Stimulated activated CD4-positive, alpha-beta T cell treated with anti-CD3 and anti-CD28 coated beads, Interleukin-4, amount 100 ng/mL, for 24 hours (primary cell): ENCODE measurements at regions not wholly inside any gene's neighbourhood (a gene's known extent, or its start where the extent isn't known, plus 50 kb on each side); places are given as distances from the start of the nearest gene placed in this dataset.
"Not testable (repeated sequence)": the region's sequence is repeated elsewhere in the genome, so short reads cannot be mapped to it uniquely, and the experiment has no call there.

ENCODE experiments used
- DNase-seq: peaks from one replicate; pipeline ENCODE4 v3.0.0-alpha.2; 2020

- no peak for DNase-seq
Measured at GRCh38 chr4:136000246-136000645, 1532.0 kb downstream of the PCDH18 start.

GRCh38 chr4:135994360-135994759, 1537.9 kb downstream of the PCDH18 start:
- no peak for DNase-seq

GRCh38 chr4:135976860-135977259, 1555.4 kb downstream of the PCDH18 start:
- DNase-seq = no peak

GRCh38 chr4:135966936-135967335, 1565.4 kb downstream of the PCDH18 start:
- DNase-seq = no peak

- no peak for DNase-seq
Measured at GRCh38 chr4:135963009-135963408, 1569.3 kb downstream of the PCDH18 start.

GRCh38 chr4:135949931-135950330, 1582.4 kb downstream of the PCDH18 start:
- DNase-seq = no peak

- no peak for DNase-seq
Measured at GRCh38 chr4:135948797-135949196, 1583.5 kb downstream of the PCDH18 start.

- DNase-seq = no peak
Measured at GRCh38 chr4:135941671-135942070, 1590.6 kb downstream of the PCDH18 start.

GRCh38 chr4:135934026-135934425, 1598.3 kb downstream of the PCDH18 start:
- no peak for DNase-seq

- no peak for DNase-seq
Measured at GRCh38 chr4:135927651-135928050, 1604.6 kb downstream of the PCDH18 start.

GRCh38 chr4:135921081-135921480, 1611.2 kb downstream of the PCDH18 start:
- DNase-seq = no peak

- no peak for DNase-seq
Measured at GRCh38 chr4:135917011-135917410, 1615.3 kb downstream of the PCDH18 start.

GRCh38 chr4:135900956-135901355, 1631.3 kb downstream of the PCDH18 start:
- no peak for DNase-seq

GRCh38 chr4:135864304-135864703, 1662.7 kb upstream of the PABPC4L start:
- not testable (repeated sequence) for DNase-seq

GRCh38 chr4:135840781-135841180, 1639.2 kb upstream of the PABPC4L start:
- DNase-seq = no peak

- DNase-seq = no peak
Measured at GRCh38 chr4:135839712-135840111, 1638.1 kb upstream of the PABPC4L start.

- DNase-seq = no peak
Measured at GRCh38 chr4:135838889-135839288, 1637.3 kb upstream of the PABPC4L start.

- no peak for DNase-seq
Measured at GRCh38 chr4:135834471-135834870, 1632.9 kb upstream of the PABPC4L start.

GRCh38 chr4:135833529-135833928, 1631.9 kb upstream of the PABPC4L start:
- DNase-seq = no peak

GRCh38 chr4:135824759-135825296, 1623.2 kb upstream of the PABPC4L start:
- DNase-seq = no peak

- DNase-seq = no peak
Measured at GRCh38 chr4:135804785-135805184, 1603.2 kb upstream of the PABPC4L start.

- DNase-seq = no peak
Measured at GRCh38 chr4:135777361-135777760, 1575.8 kb upstream of the PABPC4L start.

- DNase-seq = no peak
Measured at GRCh38 chr4:135775909-135776308, 1574.3 kb upstream of the PABPC4L start.

- no peak for DNase-seq
Measured at GRCh38 chr4:135770505-135770904, 1568.9 kb upstream of the PABPC4L start.

GRCh38 chr4:135744928-135745327, 1543.3 kb upstream of the PABPC4L start:
- DNase-seq = no peak

- no peak for DNase-seq
Measured at GRCh38 chr4:135741583-135741982, 1540.0 kb upstream of the PABPC4L start.
